BJ (cell line): ENCODE measurements at regions not wholly inside any gene's neighbourhood (a gene's known extent, or its start where the extent isn't known, plus 50 kb on each side); places are given as distances from the start of the nearest gene placed in this dataset.

Experiments used
- CTCF ChIA-PET: fragments of 350-600 bp; formaldehyde crosslinking; extraction: SDS; loops from one replicate; lab custom pipeline; 2021; ENCODE audit warnings: antibody characterized with exemption, inconsistent platforms; lab: Yijun Ruan, JAX
- POLR2A ChIA-PET: fragments of 300-600 bp; sonication (Branson Sonifier 250); formaldehyde crosslinking; extraction: SDS; loops from one replicate; lab custom pipeline; 2021; ENCODE audit warnings: antibody characterized with exemption; lab: Charles Lee
- DNase-seq: peaks from one replicate; pipeline ENCODE4 v3.0.0-alpha.2; 2011; ENCODE audit warnings: low read depth
- H3K27me3 ChIP-seq: 2 replicates; pipeline ENCODE4 v1.6.0; 2011; ENCODE audit warnings: low read length; ENCODE audit not compliant: control insufficient read depth, insufficient read depth
- H3K36me3 ChIP-seq: 2 replicates; pipeline ENCODE4 v1.5.1; 2011; ENCODE audit warnings: low read length; ENCODE audit not compliant: control insufficient read depth, insufficient read depth
- H3K4me3 ChIP-seq: 2 replicates; pipeline ENCODE4 v1.5.1; 2011; ENCODE audit warnings: low read depth, mild to moderate bottlenecking, control low read depth, low read length
- CTCF ChIP-seq: IDR thresholded peaks from 2 replicates; pipeline ENCODE4 v1.5.1; 2011; ENCODE audit warnings: low read depth, mild to moderate bottlenecking, control low read depth, inconsistent platforms, low read length, moderate library complexity; ENCODE audit not compliant: insufficient read depth

- no peak overlapping the region for H3K4me3 ChIP-seq
- TF ChIP-seq CTCF = no peak
- H3K27me3 ChIP-seq = no peaks in the 10 kb centered on the region
- ChIA-PET POLR2A (no interaction called here), CTCF (interaction anchor here (0.6 to 3.4 kb wide), 4 partner anchors 10 to 719 kb away, joined by 3 to 21 read pairs (median 3); partner anchors contain the start of gene EPHB1)
- peak; percentile 18 for DNase-seq
- H3K36me3 ChIP-seq = no peaks in the 10 kb centered on the region
These were observed 452.1 kb upstream of the PPP2R3A start for GRCh38 chr3:135513106-135514059.

GRCh38 chr3:135514060-135514448 lies 451.5 kb upstream of the PPP2R3A start:
- H3K4me3 ChIP-seq = no peak overlapping the region
- no peaks in the 10 kb centered on the region for H3K27me3 ChIP-seq
- ChIA-PET POLR2A (no interaction called here), CTCF (interaction anchor here (0.6 to 3.4 kb wide), 4 partner anchors 10 to 719 kb away, joined by 3 to 21 read pairs (median 3); partner anchors contain the start of gene EPHB1)
- no peak for DNase-seq
- no peak for TF ChIP-seq CTCF
- H3K36me3 ChIP-seq = no peaks in the 10 kb centered on the region

- H3K36me3 ChIP-seq = no peaks in the 10 kb centered on the region
- CTCF ChIA-PET = interaction anchor here (0.6 to 1.2 kb wide), 3 partner anchors 8 to 57 kb away, joined by 3 read pairs; no protein-coding TSS in a partner anchor
- peak; percentile 19 for DNase-seq
- POLR2A ChIA-PET = no interaction called here
- no peak overlapping the region for H3K4me3 ChIP-seq
- peak; percentile 48 for TF ChIP-seq CTCF
- no peaks in the 10 kb centered on the region for H3K27me3 ChIP-seq
These were observed 449.4 kb upstream of the PPP2R3A start for GRCh38 chr3:135516143-135516542.

- POLR2A ChIA-PET = no interaction called here
- CTCF ChIA-PET = interaction anchor here (1.3 kb wide), 1 partner anchor 25 kb away, joined by 4 read pairs; no protein-coding TSS in a partner anchor
- Histone ChIP-seq H3K4me3 (no peak overlapping the region), H3K36me3 (no peaks in the 10 kb centered on the region), H3K27me3 (no peaks in the 10 kb centered on the region)
- no peak for TF ChIP-seq CTCF
- no peak for DNase-seq
These were observed 437.0 kb upstream of the PPP2R3A start for GRCh38 chr3:135528413-135529015.

GRCh38 chr3:135532021-135532420 lies 433.5 kb upstream of the PPP2R3A start:
- H3K4me3 ChIP-seq = no peak overlapping the region
- DNase-seq = no peak
- ChIA-PET CTCF (no interaction called here), POLR2A (no interaction called here)
- no peaks in the 10 kb centered on the region for H3K27me3 ChIP-seq
- H3K36me3 ChIP-seq = no peaks in the 10 kb centered on the region
- TF ChIP-seq CTCF = no peak
